HG03103 (cell line): ENCODE measurements at regions not wholly inside any gene's neighbourhood (a gene's known extent, or its start where the extent isn't known, plus 50 kb on each side); places are given as distances from the start of the nearest gene placed in this dataset.

Experiments
- ATAC-seq: cut with Tn5 transposase; IDR thresholded peaks from one replicate; pipeline ENCODE4 v1.9.1; 2021; ENCODE audit warnings: low read depth; ENCODE audit not compliant: unreplicated experiment

DNA sequence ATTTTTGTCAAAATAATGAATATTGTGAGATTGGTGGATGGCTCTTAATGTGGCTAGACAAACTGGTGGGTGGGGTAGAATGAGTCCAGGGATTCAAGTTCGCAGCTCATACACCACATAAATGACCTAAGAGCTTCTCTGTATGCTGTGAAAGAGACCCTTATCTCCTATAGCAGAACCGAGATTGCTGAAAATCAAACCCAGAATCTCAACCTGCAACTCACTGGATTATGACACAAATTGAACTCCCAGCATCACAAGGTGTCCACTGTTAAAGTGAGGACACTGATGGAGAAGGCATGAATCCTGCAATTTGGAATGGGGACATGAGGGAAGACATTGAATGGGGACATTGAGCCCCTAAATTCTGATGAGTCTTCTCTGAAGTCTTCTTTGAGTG, 51.3 kb upstream of the CNKSR3 start:
- ATAC-seq: no peak

DNA sequence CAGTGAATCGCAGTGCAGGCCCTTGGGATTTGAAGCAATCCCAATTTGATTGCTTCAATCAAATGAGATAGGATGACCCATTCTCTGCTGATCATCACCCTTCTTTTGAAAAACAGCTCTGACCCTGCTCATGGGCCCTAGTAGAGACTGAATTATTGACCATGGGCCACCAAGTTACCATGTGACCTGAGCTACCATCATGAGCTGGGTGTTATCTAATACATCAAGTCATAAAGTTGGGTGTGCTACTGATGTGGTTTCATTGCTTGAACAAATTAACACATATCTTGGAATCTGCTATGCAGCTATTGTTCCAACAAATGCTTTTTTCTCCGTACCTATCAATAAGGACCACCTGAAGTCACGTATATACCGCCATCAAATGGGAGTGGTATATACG, 54.8 kb upstream of the CNKSR3 start:
- ATAC-seq: no peak

DNA sequence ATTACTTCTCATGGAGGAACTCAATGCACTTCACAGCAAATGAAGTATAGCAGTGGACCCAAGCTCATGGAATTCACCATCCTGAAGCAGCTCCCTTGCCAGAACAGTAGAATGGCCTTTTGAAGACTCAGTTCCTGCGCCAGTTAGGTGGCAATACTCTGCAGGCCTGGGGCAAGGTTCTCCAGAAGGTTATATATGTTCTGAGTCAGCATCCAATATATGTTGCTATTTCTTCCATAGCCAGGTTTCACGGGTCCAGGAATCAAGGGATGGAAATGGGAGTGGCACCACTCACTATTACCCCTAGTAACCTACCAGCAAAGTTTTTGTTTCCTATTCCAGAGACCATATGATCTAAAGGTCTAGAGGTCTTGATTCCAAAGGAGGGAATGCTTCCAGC, 56.4 kb upstream of the CNKSR3 start:
- ATAC-seq: no peak

DNA sequence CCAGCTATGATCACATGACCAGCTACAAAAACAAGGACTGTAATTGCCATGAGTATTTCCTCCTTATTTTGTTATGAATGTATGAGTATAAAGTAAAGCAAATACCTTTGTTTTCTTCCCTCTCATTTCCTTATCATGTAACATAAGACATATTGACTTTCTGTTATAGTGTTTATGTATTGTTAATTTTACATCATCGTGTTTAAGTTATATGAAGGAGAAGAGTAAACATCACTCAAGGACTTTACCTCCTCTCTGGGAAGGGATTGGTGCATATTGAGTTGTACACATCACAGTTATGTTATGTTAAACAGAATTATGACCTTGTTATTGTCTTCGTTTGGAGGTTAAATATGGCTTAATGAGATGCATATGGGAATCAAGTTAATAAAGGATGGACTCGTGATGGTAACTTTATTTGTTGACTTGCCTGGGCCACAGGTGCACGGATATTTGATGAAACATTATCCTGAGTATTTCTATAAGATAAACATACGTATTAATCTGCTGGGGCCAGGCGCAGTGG, 57.3 kb upstream of the CNKSR3 start:
- ATAC-seq: no peak

DNA sequence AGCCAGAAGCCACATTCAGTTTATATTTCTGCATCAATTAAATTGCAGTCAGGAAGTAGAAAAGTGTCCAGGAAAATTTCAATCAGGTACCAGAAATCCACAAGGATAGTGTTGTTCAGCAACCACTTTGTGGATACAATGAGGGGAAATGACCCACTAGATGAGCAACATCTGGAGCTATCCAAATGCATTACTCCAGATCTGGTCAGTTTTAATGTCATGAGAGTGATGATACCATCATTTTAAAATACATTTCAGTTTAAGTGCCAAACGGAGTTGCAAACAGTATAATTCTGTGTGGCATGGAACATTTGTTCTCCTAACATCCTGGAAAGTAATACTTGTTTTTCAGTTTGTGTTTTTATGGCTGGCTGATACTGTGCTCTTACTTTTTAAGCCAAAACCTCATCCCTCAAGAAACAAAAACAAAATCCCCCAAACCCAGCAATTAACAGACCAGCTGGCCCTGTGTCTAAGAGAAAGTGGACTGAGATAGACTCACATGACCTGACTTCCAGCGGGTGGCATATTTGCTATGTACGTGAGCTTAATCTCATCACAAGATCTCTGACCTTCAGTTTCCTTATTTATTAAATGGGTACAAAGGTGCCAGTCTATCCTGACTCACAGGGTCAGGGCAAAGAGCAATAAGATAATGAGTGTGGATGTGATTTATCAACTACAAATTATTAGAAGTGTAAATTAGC, 58.8 kb upstream of the CNKSR3 start:
- no peak for ATAC-seq

DNA sequence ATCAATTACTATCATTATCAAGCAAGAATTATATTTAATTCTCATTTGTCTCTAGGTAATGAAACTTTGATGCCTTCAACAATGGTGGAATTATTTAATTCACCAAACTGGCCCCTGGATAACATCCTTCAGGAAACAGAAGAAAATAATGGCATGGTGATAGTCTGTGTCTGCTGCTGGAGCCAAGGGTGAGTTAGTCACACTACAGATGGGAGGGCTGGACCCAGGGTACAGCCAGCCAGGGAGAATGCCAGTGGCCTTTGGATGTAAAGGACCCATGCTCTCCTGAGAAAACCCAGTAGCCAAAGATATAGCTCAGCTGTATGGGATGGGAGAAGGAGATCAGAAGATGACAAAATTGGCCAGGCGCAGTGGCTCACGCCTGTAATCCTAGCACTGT, 60.0 kb upstream of the CNKSR3 start:
- ATAC-seq: no peak

DNA sequence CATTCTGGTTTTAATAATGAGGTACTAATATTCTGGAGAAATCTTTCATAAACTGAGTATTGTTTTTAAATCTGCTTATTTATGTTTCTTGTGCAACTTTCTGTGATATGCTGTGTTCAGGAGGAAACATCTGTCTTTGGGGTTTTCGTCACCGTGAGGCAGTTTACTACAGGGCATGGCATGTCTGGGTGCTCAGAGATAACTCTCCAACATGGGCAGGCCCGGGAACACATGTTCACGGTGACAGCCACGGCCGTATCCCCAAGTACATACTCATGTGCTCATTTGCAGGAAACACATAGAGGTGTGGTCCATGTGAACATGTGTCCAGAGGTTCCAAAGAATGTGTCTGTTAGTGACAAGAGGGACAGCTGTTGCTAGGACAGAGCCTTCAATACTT, 62.1 kb upstream of the CNKSR3 start:
- ATAC-seq: no peak

DNA sequence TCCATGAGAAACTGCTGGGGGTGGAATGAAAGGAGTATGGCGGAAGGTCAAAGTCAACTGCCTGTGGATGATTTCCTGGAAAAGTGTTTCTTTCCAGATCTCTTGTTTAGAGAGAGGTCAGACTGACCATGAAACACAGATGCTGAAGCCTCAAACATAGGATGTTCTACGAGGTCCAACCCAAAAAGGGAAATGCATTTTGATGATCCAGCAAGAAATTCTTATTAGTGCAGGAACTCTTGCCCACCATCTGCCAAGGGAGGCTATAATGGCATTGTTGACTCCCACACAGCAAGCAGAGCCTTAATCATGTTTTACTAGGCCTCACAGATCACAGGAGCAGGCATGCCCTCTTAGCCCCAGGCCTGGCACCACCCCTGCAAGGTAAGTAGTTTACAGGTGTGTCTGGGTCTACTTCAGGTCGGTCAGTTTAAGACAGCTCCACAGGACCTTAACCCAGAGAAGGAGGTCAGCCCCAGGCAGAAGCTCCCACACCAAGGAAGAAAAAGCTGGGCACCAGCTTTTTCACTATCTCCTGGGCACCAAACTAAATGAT, 67.6 kb upstream of the CNKSR3 start:
- no peak for ATAC-seq

DNA sequence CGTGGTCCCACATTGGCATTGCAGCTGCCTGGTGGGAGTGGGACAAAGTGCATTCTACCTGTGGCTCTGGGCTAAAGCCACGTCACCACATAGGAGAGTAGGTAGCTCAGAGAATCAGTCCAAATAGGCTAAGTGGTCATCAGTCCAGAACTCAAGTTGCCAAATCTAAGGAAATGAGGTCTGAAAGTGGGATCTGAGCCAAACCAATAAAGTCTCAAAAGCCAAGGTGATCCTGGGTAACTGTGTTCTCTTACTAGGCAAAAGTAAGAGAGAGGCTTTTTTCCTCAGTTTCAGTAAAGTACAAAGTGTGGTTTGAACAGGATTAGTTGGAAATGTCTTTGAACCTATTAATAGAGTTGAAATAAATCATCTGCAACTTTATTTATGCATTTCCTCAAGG, 68.6 kb upstream of the CNKSR3 start:
- ATAC-seq: no peak

DNA sequence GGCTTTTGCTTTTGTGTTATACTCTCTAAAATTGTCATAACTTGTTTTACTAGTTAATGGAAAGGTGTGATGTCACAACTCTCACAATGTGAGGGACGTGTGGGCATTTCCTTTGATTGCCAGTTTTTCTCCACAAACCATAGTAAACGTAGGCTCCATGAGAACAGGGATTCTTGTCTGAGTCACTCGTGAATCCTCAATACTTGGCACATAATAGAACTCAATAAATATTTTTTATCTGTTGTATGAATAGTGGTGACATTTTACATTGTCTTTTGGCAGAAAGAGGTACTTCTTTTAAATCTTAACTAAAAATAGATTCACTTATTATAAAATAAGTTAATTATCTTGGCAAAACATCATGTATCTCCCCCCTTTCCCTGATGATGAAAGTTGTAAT, 69.0 kb upstream of the CNKSR3 start:
- no peak for ATAC-seq

DNA sequence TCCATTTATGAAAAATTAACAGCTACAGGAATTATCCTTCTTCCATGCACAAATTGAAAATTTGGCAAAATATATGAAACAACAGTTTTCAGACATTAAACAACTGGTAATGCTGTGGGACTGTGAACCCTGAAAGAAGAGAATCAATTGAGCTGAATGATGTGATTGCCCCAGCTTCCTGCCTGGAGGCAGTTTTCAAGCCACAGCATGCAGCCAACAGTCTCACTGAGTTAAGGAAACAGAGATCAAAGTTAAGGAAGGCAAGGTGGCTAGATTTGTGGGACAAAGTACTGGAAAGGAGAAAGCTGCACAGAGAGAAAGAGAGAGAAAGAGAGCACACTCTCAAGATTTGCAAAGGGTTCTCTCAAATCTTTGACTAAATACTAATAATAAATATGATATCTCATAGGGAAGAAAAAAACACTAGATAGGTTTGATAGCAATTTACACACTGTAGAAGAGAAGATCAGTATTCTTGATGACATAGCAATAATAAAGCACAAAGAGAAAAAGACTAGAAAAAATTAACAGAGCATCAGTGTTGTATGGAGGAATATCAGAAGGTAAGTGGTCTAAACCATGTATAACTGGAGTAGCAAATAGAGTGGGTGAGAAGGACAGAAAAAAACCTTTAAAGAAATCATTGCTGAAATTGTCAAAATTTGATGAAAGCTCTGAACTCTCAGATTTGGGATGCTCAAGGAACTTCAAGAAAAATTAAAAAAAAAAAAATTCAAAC, 70.1 kb upstream of the CNKSR3 start:
- ATAC-seq: no peak

DNA sequence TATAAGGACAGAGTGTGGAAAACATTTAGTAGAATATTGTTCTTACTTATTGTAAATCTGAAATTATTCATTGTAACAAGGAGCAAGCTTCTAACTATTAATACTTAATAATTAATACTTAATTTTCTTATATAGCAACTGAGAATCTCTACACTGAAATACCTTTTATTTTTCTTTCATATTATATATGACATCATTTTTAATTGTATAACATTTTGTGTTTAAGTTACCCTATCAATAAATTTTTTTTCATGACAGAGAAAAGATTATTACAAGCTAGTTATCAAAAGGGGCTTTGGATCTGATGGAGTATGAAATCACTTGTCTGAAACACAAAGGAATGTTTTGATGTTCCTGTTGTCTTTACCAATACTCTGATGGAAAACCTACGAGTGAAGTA, 72.2 kb upstream of the CNKSR3 start:
- no peak for ATAC-seq

DNA sequence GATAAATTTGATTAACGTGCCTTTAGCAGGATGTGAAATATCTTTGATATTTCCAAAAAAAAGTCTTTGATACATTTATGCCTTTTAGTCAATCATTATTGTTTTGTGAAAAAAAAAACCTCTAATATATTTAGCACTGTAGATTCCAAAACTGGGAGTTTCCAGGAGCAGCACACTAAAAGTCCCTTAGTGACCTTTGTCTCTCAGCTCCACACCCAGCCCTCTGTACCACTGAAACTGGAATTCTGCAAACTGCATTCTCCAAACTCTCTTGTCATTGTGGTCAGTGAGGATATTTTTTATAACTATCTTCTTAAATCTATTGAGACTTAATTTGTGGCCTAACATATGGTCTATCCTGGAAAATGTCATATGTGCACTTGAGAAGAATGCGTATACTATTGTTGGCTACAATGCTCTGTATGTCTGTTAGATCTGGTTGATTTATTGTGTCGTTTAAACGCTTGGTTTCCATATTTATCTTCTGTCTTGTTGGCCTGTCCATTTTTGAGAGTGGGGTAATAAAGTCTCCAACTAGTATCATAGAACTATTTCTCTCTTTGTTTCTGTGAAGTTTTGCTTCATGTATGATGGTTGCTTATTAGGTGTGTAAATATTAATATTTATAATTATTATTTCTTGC, 73.2 kb upstream of the CNKSR3 start:
- ATAC-seq: no peak

DNA sequence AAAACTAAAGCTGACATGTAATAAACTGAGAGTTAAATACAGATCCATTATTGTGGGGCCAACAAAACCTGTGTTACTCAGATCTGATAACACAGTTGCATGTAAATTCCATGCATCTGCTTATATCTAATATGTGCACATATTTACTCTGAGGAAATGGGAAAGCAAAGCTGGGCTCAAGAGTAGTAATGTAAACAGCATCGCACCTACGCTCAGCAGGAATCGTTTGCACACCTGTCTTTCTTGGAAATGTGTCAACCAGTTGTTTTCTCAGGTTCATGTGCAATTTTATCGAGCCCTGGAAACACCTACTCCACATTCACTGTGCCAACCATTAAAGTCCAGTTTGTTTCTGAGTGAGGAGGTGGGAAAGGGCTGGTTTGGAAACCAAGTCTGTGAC, 80.3 kb upstream of the CNKSR3 start:
- no peak for ATAC-seq

DNA sequence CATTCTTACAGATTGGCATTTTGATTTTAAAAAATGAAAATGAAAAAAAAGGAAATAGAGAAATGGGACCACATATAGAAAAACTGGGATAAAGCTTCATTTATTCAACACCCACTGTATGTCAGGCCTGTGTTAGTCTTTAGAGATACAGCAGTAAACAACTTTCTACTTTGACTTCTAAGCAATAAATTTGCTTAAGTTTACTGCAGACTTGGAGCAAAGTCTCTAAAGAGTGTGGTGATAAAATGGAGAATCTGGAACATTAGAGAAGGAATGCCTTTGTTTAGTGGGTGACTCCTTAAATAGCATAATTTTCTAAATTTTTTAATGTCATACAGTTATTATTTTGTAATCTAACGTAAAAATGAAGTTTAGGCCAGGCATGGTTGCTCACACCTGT, 80.7 kb upstream of the CNKSR3 start:
- no peak for ATAC-seq

DNA sequence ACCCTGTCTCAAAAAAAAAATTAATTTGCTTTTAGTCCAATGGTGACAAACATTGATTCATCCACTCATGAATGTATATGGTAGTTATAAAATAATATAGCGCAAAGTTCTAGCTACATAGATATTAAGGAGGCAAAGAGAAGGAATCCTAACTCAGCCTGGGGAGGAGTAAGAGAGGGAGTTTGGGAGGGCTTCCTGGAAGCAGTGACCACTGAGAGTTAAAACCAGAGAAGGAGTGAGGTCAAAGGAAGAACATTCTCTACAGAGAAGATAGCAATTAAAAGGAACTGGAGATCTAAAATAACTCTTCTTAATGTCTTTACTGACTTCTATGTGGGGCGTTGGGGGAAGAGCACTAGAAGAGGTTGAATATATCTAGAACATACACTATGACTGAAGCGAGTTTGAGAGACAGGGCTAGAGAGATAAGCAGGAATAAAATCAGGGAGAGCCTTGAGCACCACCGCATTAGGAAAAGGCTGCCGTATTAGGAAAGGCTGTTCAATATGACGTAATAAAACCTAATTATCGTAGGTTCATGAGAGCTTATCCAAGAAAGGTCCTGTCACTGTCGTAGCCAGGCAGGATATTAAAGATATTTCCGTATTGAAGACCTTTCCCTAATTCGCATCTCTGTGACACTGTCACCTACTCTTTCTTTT, 81.8 kb upstream of the CNKSR3 start:
- no peak for ATAC-seq

DNA sequence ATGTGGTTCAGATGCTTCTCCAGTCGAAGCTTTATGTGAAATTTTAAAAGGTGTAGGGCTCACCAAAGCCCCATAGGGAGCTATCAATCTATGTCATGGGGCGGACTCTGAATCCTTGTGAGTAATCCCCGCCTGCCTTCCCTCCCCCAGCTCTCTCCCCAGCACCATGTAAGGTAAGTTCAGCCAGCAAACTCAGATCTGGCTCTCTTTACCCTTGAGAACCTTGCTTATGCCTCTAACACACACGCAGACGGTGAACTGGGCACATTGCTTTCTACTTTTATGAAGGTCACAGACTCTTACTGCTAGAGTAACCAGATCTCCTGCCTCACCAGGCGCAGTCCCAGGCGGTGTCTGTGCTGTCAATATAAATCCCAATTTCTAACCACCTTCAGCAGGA, 82.6 kb upstream of the CNKSR3 start:
- ATAC-seq: no peak

DNA sequence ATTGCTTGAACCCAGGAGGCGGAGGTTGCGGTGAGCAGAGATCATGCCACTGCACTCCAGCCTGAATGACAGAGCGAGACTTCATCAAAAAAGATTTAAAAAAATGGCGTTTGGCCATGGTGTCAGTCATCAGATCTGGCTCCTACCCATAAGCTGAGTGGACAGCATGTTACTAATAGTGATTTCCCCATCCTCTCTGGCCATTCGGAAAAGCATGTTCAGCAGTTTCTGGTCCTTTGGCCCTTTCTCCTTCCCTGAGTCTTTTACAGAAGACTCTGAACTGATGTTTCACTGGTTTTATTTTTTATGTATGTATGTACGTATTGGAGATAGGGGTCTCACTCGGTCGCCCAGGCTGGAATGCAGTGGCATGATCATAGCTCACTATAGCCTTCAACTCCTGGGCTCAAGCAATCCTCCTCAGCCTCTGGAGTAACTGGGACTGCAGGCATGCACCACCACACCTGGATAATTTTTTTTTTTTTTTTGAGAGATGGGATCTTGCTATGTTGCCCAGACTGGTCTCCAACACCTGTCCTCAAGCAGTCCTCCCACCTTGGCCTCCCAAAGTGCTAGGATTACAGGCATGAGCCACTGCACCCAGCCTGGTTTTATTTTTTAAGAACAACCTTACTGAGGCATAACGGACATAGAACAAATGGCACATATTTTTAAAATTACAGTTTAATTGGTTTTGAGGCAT, 84.2 kb upstream of the CNKSR3 start:
- no peak for ATAC-seq

DNA sequence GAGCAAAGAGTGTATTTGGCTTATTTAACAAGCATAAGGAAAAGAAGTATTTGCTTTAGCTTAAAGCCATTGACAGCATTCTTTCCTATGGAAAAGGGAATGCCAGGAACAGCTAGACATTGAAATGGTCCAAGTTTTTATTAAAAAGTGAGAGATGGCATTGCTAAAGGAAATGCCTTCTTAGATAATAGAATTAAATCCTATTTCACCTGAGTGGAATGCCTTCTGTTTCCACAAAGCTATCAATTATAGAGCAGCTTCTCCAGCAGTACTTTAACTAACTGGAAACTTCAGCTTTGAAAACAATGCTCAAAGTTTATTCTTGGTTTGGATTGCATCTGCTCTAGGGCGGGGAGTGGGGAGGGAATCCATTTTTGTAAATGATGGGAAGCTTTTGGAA, 85.1 kb upstream of the CNKSR3 start:
- ATAC-seq: no peak

DNA sequence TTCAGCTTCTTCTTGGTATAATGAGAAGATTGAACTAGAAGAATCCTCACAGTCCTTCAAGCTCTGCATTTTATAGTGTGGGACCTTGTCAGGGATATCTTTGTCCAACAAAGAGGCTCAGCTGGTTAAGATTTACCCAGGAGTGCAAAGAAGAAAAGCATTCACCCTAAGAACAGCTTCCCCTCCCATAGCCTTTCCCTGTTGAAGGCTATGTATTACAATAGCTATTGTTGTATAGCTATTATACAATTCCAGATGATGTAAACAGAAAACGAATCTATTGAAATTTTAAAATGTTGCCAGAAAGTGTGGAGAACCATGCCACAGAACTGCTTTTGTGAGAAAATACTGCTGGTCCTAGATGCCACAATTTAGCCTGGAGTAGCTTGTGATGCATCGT, 85.5 kb upstream of the CNKSR3 start:
- ATAC-seq: no peak
